PC-3 (cell line): ENCODE measurements at regions not wholly inside any gene's neighbourhood (a gene's known extent, or its start where the extent isn't known, plus 50 kb on each side); places are given as distances from the start of the nearest gene placed in this dataset.
"Not testable (repeated sequence)": the region's sequence is repeated elsewhere in the genome, so short reads cannot be mapped to it uniquely, and the experiment has no call there.

Experiments used
- ATAC-seq: fragments of 200-7000 bp; cut with Tn5 transposase; 2 replicates; pipeline ENCODE4 v1.9.1; 2020; ENCODE audit warnings: mild to moderate bottlenecking, moderate library complexity
- BruUV-seq: library from RNA; stranded (reverse); fragments of 400-500 nt; replicated peaks from 2 replicates; lab custom pipeline; 2021; lab: Mats Ljungman, UMichigan
- CTCF ChIA-PET: fragments of 300-600 bp; sonication (Branson Sonifier 250); formaldehyde crosslinking; loops from one replicate; lab custom pipeline; 2022; ENCODE audit warnings: antibody characterized with exemption; lab: Charles Lee
- POLR2A ChIA-PET: fragments of 300-600 bp; sonication (Branson Sonifier 250); formaldehyde crosslinking; loops from one replicate; lab custom pipeline; 2022; ENCODE audit warnings: antibody characterized with exemption; ENCODE audit not compliant: unreplicated experiment; lab: Charles Lee
- DNase-seq: peaks from one replicate; pipeline ENCODE4 v3.0.0-alpha.2; 2015
- H2AFZ ChIP-seq: fragments of 300-600 bp; sonication (generic); 2 replicates; pipeline ENCODE4 v1.6.0; 2016; ENCODE audit warnings: antibody characterized with exemption, low read length
- H3F3A ChIP-seq: fragments of 300-600 bp; sonication (generic); one replicate; pipeline ENCODE4 v1.6.0; 2017; ENCODE audit warnings: antibody characterized with exemption, low read length, control low read depth, mild to moderate bottlenecking; ENCODE audit not compliant: unreplicated experiment
- H3K27ac ChIP-seq: fragments of 300-600 bp; sonication (generic); 2 replicates; pipeline ENCODE4 v1.5.1; 2016; ENCODE audit warnings: mild to moderate bottlenecking, low read length
- H3K27me3 ChIP-seq: fragments of 300-600 bp; sonication (generic); 2 replicates; pipeline ENCODE4 v1.6.1; 2016; ENCODE audit warnings: low read length, mixed read lengths
- H3K36me3 ChIP-seq: fragments of 300-600 bp; sonication (generic); 2 replicates; pipeline ENCODE4 v1.6.1; 2016; ENCODE audit warnings: low read depth, mixed run types, low read length, mixed read lengths
- H3K4me1 ChIP-seq: fragments of 300-600 bp; sonication (generic); 2 replicates; pipeline ENCODE4 v1.5.1; 2016; ENCODE audit warnings: low read length; ENCODE audit not compliant: insufficient read depth
- H3K4me2 ChIP-seq: fragments of 300-600 bp; sonication (generic); 2 replicates; pipeline ENCODE4 v1.6.0; 2016; ENCODE audit warnings: low read length
- H3K4me3 ChIP-seq: fragments of 300-600 bp; sonication (generic); 2 replicates; pipeline ENCODE4 v1.5.1; 2016; ENCODE audit warnings: mild to moderate bottlenecking, low read length, mixed read lengths
- H3K79me2 ChIP-seq: fragments of 300-600 bp; sonication (generic); 2 replicates; pipeline ENCODE4 v1.6.1; 2017; ENCODE audit warnings: low read length, mixed read lengths
- H3K9ac ChIP-seq: fragments of 300-600 bp; sonication (generic); 2 replicates; pipeline ENCODE4 v1.6.0; 2016; ENCODE audit warnings: mild to moderate bottlenecking, low read length
- H3K9me2 ChIP-seq: fragments of 300-600 bp; sonication (generic); replicated peaks from 2 replicates; pipeline ENCODE4 v1.6.1; 2016; ENCODE audit warnings: mixed run types, low read length, mixed read lengths
- H3K9me3 ChIP-seq: fragments of 300-600 bp; sonication (generic); 2 replicates; pipeline ENCODE4 v1.6.1; 2016; ENCODE audit warnings: low read length, mixed read lengths
- H4K20me1 ChIP-seq: fragments of 300-600 bp; sonication (generic); 2 replicates; pipeline ENCODE4 v1.6.1; 2016; ENCODE audit warnings: low read length, mixed read lengths
- intact Hi-C: fragments of 100-400 bp; cut with micrococcal nuclease; formaldehyde crosslinking; loops from 2 replicates; pipeline ENCODE4 v1.9.0; 2023

GRCh38 chr2:242108797-242109500 lies 239.4 kb downstream of the RTP5 start:
- BruUV-seq, DNase-seq, CTCF ChIA-PET, H4K20me1 ChIP-seq, H3K9ac ChIP-seq, H3K79me2 ChIP-seq, H3K9me2 ChIP-seq, H3K36me3 ChIP-seq, H3K4me3 ChIP-seq, H3K4me2 ChIP-seq, H2AFZ ChIP-seq, H3K27me3 ChIP-seq, H3K27ac ChIP-seq, H3K9me3 ChIP-seq, H3F3A ChIP-seq, H3K4me1 ChIP-seq, intact Hi-C loops, ATAC-seq, POLR2A ChIA-PET: not testable (repeated sequence)

GRCh38 chr2:242109819-242110218 lies 240.3 kb downstream of the RTP5 start:
- H3K9me2 ChIP-seq, H2AFZ ChIP-seq, POLR2A ChIA-PET, H3K36me3 ChIP-seq, H3F3A ChIP-seq, ATAC-seq, H3K9me3 ChIP-seq, H3K4me1 ChIP-seq, H4K20me1 ChIP-seq, H3K27ac ChIP-seq, H3K4me3 ChIP-seq, intact Hi-C loops, H3K27me3 ChIP-seq, H3K9ac ChIP-seq, DNase-seq, H3K79me2 ChIP-seq, BruUV-seq, H3K4me2 ChIP-seq, CTCF ChIA-PET: not testable (repeated sequence)

- H3K79me2 ChIP-seq, H3K4me3 ChIP-seq, CTCF ChIA-PET, H3K4me1 ChIP-seq, POLR2A ChIA-PET, H3K4me2 ChIP-seq, H3K9ac ChIP-seq, BruUV-seq, H2AFZ ChIP-seq, intact Hi-C loops, H3F3A ChIP-seq, H3K9me2 ChIP-seq, H4K20me1 ChIP-seq, H3K36me3 ChIP-seq, H3K27ac ChIP-seq, H3K27me3 ChIP-seq, ATAC-seq, H3K9me3 ChIP-seq, DNase-seq: not testable (repeated sequence)
Measured at GRCh38 chr2:242111954-242112353, 242.4 kb downstream of the RTP5 start.

GRCh38 chr2:242113492-242113891 lies 244.0 kb downstream of the RTP5 start:
- intact Hi-C loops, H3K9ac ChIP-seq, H2AFZ ChIP-seq, H3K27me3 ChIP-seq, H4K20me1 ChIP-seq, H3K27ac ChIP-seq, CTCF ChIA-PET, H3K9me2 ChIP-seq, H3K79me2 ChIP-seq, H3K4me2 ChIP-seq, H3K4me3 ChIP-seq, H3K36me3 ChIP-seq, H3K9me3 ChIP-seq, BruUV-seq, POLR2A ChIA-PET, H3F3A ChIP-seq, DNase-seq, H3K4me1 ChIP-seq: not testable (repeated sequence)
- ATAC-seq, result peak; percentile 44; the same call in 1 of the 2 replicates

GRCh38 chr2:242116676-242117075 lies 247.1 kb downstream of the RTP5 start:
- H3K27ac ChIP-seq, H3K9me3 ChIP-seq, H3K4me3 ChIP-seq, H3K4me1 ChIP-seq, H3K4me2 ChIP-seq, H3K79me2 ChIP-seq, DNase-seq, H4K20me1 ChIP-seq, intact Hi-C loops, H3K27me3 ChIP-seq, H3F3A ChIP-seq, BruUV-seq, H3K9ac ChIP-seq, H3K9me2 ChIP-seq, H3K36me3 ChIP-seq, CTCF ChIA-PET, H2AFZ ChIP-seq, POLR2A ChIA-PET: not testable (repeated sequence)
- peak; percentile 77 for ATAC-seq

- H3K4me3 ChIP-seq, H3K36me3 ChIP-seq, H2AFZ ChIP-seq, H3K9me3 ChIP-seq, H3K9ac ChIP-seq, BruUV-seq, CTCF ChIA-PET, H3K9me2 ChIP-seq, intact Hi-C loops, DNase-seq, POLR2A ChIA-PET, H3K79me2 ChIP-seq, H3F3A ChIP-seq, H3K4me2 ChIP-seq, H3K27me3 ChIP-seq, H3K4me1 ChIP-seq, H3K27ac ChIP-seq, H4K20me1 ChIP-seq: not testable (repeated sequence)
- ATAC-seq, result peak; percentile 29; the same call in 1 of the 2 replicates
Measured at GRCh38 chr2:242117305-242117704, 247.8 kb downstream of the RTP5 start.

GRCh38 chr2:242119682-242120081 lies 250.2 kb downstream of the RTP5 start:
- H3K79me2 ChIP-seq, H3K9me3 ChIP-seq, H3K27me3 ChIP-seq, H4K20me1 ChIP-seq, H3K27ac ChIP-seq, DNase-seq, H3K9ac ChIP-seq, H3K4me3 ChIP-seq, H3K4me2 ChIP-seq, CTCF ChIA-PET, H3K4me1 ChIP-seq, BruUV-seq, H3F3A ChIP-seq, H3K9me2 ChIP-seq, H3K36me3 ChIP-seq, intact Hi-C loops, POLR2A ChIA-PET, ATAC-seq, H2AFZ ChIP-seq: not testable (repeated sequence)
